ENCODE measurements at regions not wholly inside any gene's neighbourhood (a gene's known extent, or its start where the extent isn't known, plus 50 kb on each side); places are given as distances from the start of the nearest gene placed in this dataset.
"Not testable (repeated sequence)": the region's sequence is repeated elsewhere in the genome, so short reads cannot be mapped to it uniquely, and the experiment has no call there.

GRCh38 chr3:6498944-6499343 is 362.0 kb upstream of the GRM7 start:
- H3K9me3 ChIP-seq (ENCODE audit: control insufficient read depth, low read length); H3K4me1 ChIP-seq (ENCODE audit: control insufficient read depth, insufficient read depth, low read length); H3K4me3 ChIP-seq (ENCODE audit: low read length); H3K27me3 ChIP-seq (ENCODE audit: control insufficient read depth, insufficient read depth, low read length); H3K9ac ChIP-seq (ENCODE audit: low read length); H3K36me3 ChIP-seq (ENCODE audit: control insufficient read depth, insufficient read depth, low read length): not testable (repeated sequence)

- Histone ChIP-seq H3K36me3 (ENCODE audit: control insufficient read depth, insufficient read depth, low read length) (no peaks in the 10 kb centered on the region), H3K4me3 (ENCODE audit: low read length) (no peak overlapping the region), H3K9ac (ENCODE audit: low read length) (no peak overlapping the region), H3K4me1 (ENCODE audit: control insufficient read depth, insufficient read depth, low read length) (no peaks in the 10 kb centered on the region), H3K27me3 (ENCODE audit: control insufficient read depth, insufficient read depth, low read length) (no peaks in the 10 kb centered on the region), H3K9me3 (ENCODE audit: control insufficient read depth, low read length) (no peaks in the 10 kb centered on the region)
Observed at GRCh38 chr3:6504347-6504746, 356.6 kb upstream of the GRM7 start.

- no peaks in the 10 kb centered on the region for H3K27me3 ChIP-seq (ENCODE audit: control insufficient read depth, insufficient read depth, low read length)
- H3K9me3 ChIP-seq (ENCODE audit: control insufficient read depth, low read length), result no peaks in the 10 kb centered on the region
- H3K4me1 ChIP-seq (ENCODE audit: control insufficient read depth, insufficient read depth, low read length), result no peaks in the 10 kb centered on the region
- H3K4me3 ChIP-seq (ENCODE audit: low read length), result no peak overlapping the region
- H3K36me3 ChIP-seq (ENCODE audit: control insufficient read depth, insufficient read depth, low read length), result no peaks in the 10 kb centered on the region
- no peak overlapping the region for H3K9ac ChIP-seq (ENCODE audit: low read length)
Observed at GRCh38 chr3:6504834-6505233, 356.1 kb upstream of the GRM7 start.

- no peaks in the 10 kb centered on the region for H3K36me3 ChIP-seq (ENCODE audit: control insufficient read depth, insufficient read depth, low read length)
- H3K27me3 ChIP-seq (ENCODE audit: control insufficient read depth, insufficient read depth, low read length), result no peaks in the 10 kb centered on the region
- no peaks in the 10 kb centered on the region for H3K4me1 ChIP-seq (ENCODE audit: control insufficient read depth, insufficient read depth, low read length)
- no peaks in the 10 kb centered on the region for H3K9me3 ChIP-seq (ENCODE audit: control insufficient read depth, low read length)
- no peak overlapping the region for H3K9ac ChIP-seq (ENCODE audit: low read length)
- H3K4me3 ChIP-seq (ENCODE audit: low read length), result no peak overlapping the region
Observed at GRCh38 chr3:6508410-6508759, 352.5 kb upstream of the GRM7 start.

GRCh38 chr3:6509576-6509975 is 351.3 kb upstream of the GRM7 start:
- Histone ChIP-seq H3K36me3 (ENCODE audit: control insufficient read depth, insufficient read depth, low read length) (no peaks in the 10 kb centered on the region), H3K27me3 (ENCODE audit: control insufficient read depth, insufficient read depth, low read length) (no peaks in the 10 kb centered on the region), H3K4me3 (ENCODE audit: low read length) (no peak overlapping the region), H3K4me1 (ENCODE audit: control insufficient read depth, insufficient read depth, low read length) (no peaks in the 10 kb centered on the region), H3K9me3 (ENCODE audit: control insufficient read depth, low read length) (no peaks in the 10 kb centered on the region), H3K9ac (ENCODE audit: low read length) (no peak overlapping the region)

- Histone ChIP-seq H3K4me1 (ENCODE audit: control insufficient read depth, insufficient read depth, low read length) (no peaks in the 10 kb centered on the region), H3K9me3 (ENCODE audit: control insufficient read depth, low read length) (no peaks in the 10 kb centered on the region), H3K4me3 (ENCODE audit: low read length) (no peak overlapping the region), H3K36me3 (ENCODE audit: control insufficient read depth, insufficient read depth, low read length) (no peaks in the 10 kb centered on the region), H3K9ac (ENCODE audit: low read length) (no peak overlapping the region), H3K27me3 (ENCODE audit: control insufficient read depth, insufficient read depth, low read length) (no peaks in the 10 kb centered on the region)
Observed at GRCh38 chr3:6510713-6511112, 350.2 kb upstream of the GRM7 start.

- H3K4me1 ChIP-seq (ENCODE audit: control insufficient read depth, insufficient read depth, low read length), result no peaks in the 10 kb centered on the region
- no peaks in the 10 kb centered on the region for H3K9me3 ChIP-seq (ENCODE audit: control insufficient read depth, low read length)
- no peaks in the 10 kb centered on the region for H3K36me3 ChIP-seq (ENCODE audit: control insufficient read depth, insufficient read depth, low read length)
- H3K4me3 ChIP-seq (ENCODE audit: low read length), result no peak overlapping the region
- H3K27me3 ChIP-seq (ENCODE audit: control insufficient read depth, insufficient read depth, low read length), result no peaks in the 10 kb centered on the region
- H3K9ac ChIP-seq (ENCODE audit: low read length), result no peak overlapping the region
Observed at GRCh38 chr3:6512172-6512800, 348.6 kb upstream of the GRM7 start.

- no peak overlapping the region for H3K9ac ChIP-seq (ENCODE audit: low read length)
- H3K4me3 ChIP-seq (ENCODE audit: low read length), result no peak overlapping the region
- peaks cover 12% of the 10 kb centered on the region for H3K4me1 ChIP-seq (ENCODE audit: control insufficient read depth, insufficient read depth, low read length)
- no peaks in the 10 kb centered on the region for H3K27me3 ChIP-seq (ENCODE audit: control insufficient read depth, insufficient read depth, low read length)
- H3K9me3 ChIP-seq (ENCODE audit: control insufficient read depth, low read length), result no peaks in the 10 kb centered on the region
- no peaks in the 10 kb centered on the region for H3K36me3 ChIP-seq (ENCODE audit: control insufficient read depth, insufficient read depth, low read length)
Observed at GRCh38 chr3:6516143-6516542, 344.8 kb upstream of the GRM7 start.

- Histone ChIP-seq H3K9ac (ENCODE audit: low read length) (no peak overlapping the region), H3K4me1 (ENCODE audit: control insufficient read depth, insufficient read depth, low read length) (peaks cover 12% of the 10 kb centered on the region), H3K27me3 (ENCODE audit: control insufficient read depth, insufficient read depth, low read length) (no peaks in the 10 kb centered on the region), H3K9me3 (ENCODE audit: control insufficient read depth, low read length) (no peaks in the 10 kb centered on the region), H3K36me3 (ENCODE audit: control insufficient read depth, insufficient read depth, low read length) (no peaks in the 10 kb centered on the region), H3K4me3 (ENCODE audit: low read length) (no peak overlapping the region)
Observed at GRCh38 chr3:6516694-6517093, 344.2 kb upstream of the GRM7 start.

GRCh38 chr3:6518709-6519345 is 342.1 kb upstream of the GRM7 start:
- Histone ChIP-seq H3K36me3 (ENCODE audit: control insufficient read depth, insufficient read depth, low read length) (no peaks in the 10 kb centered on the region), H3K4me1 (ENCODE audit: control insufficient read depth, insufficient read depth, low read length) (peaks cover 12% of the 10 kb centered on the region), H3K4me3 (ENCODE audit: low read length) (no peak overlapping the region), H3K27me3 (ENCODE audit: control insufficient read depth, insufficient read depth, low read length) (no peaks in the 10 kb centered on the region), H3K9me3 (ENCODE audit: control insufficient read depth, low read length) (no peaks in the 10 kb centered on the region), H3K9ac (ENCODE audit: low read length) (no peak overlapping the region)

- peaks cover 16% of the 10 kb centered on the region for H3K4me1 ChIP-seq (ENCODE audit: control insufficient read depth, insufficient read depth, low read length)
- H3K4me3 ChIP-seq (ENCODE audit: low read length), result no peak overlapping the region
- no peaks in the 10 kb centered on the region for H3K36me3 ChIP-seq (ENCODE audit: control insufficient read depth, insufficient read depth, low read length)
- no peak overlapping the region for H3K9ac ChIP-seq (ENCODE audit: low read length)
- H3K9me3 ChIP-seq (ENCODE audit: control insufficient read depth, low read length), result no peaks in the 10 kb centered on the region
- H3K27me3 ChIP-seq (ENCODE audit: control insufficient read depth, insufficient read depth, low read length), result no peaks in the 10 kb centered on the region
Observed at GRCh38 chr3:6521369-6522113, 339.4 kb upstream of the GRM7 start.

- Histone ChIP-seq H3K9ac (ENCODE audit: low read length) (no peak overlapping the region), H3K4me1 (ENCODE audit: control insufficient read depth, insufficient read depth, low read length) (peaks cover 16% of the 10 kb centered on the region), H3K27me3 (ENCODE audit: control insufficient read depth, insufficient read depth, low read length) (no peaks in the 10 kb centered on the region), H3K36me3 (ENCODE audit: control insufficient read depth, insufficient read depth, low read length) (no peaks in the 10 kb centered on the region), H3K4me3 (ENCODE audit: low read length) (no peak overlapping the region), H3K9me3 (ENCODE audit: control insufficient read depth, low read length) (no peaks in the 10 kb centered on the region)
Observed at GRCh38 chr3:6522191-6522590, 338.7 kb upstream of the GRM7 start.

Measured in mucosa of stomach (tissue), 1 donor.